GM12878 (cell line): ENCODE measurements at regions not wholly inside any gene's neighbourhood (a gene's known extent, or its start where the extent isn't known, plus 50 kb on each side); places are given as distances from the start of the nearest gene placed in this dataset.

Experiments used
- ATAC-seq: fragments of 200-7000 bp; cut with Tn5 transposase; 3 replicates; pipeline ENCODE4 v1.9.1; 2020; ENCODE audit warnings: mild to moderate bottlenecking, moderate library complexity
- BruUV-seq: library from RNA; stranded (reverse); fragments of 400-500 nt; replicated peaks from 2 replicates; lab custom pipeline; 2021; lab: Mats Ljungman, UMichigan
- CTCF ChIA-PET: fragments of 300-600 bp; sonication (Branson Sonifier 250); formaldehyde crosslinking; extraction: SDS; loops from one replicate; lab custom pipeline; 2021; ENCODE audit warnings: inconsistent platforms; lab: Yijun Ruan, JAX
- POLR2A ChIA-PET: fragments of 350-600 bp; formaldehyde crosslinking; extraction: SDS; loops from one replicate; lab custom pipeline; 2021; ENCODE audit warnings: inconsistent platforms; lab: Charles Lee
- RAD21 ChIA-PET: fragments of 300-600 bp; sonication (Branson Sonifier 250); formaldehyde crosslinking; loops from one replicate; lab custom pipeline; 2023; ENCODE audit warnings: antibody characterized with exemption; ENCODE audit not compliant: unreplicated experiment; lab: Charles Lee
- SMC1A ChIA-PET: fragments of 300-600 bp; sonication (Branson Sonifier 250); formaldehyde crosslinking; loops from one replicate; lab custom pipeline; 2023; ENCODE audit not compliant: unreplicated experiment, uncharacterized antibody; lab: Charles Lee
- DNase-seq: peaks from one replicate; pipeline ENCODE4 v3.0.0-alpha.2; 2011; ENCODE audit warnings: low read depth, low spot score
- FAIRE-seq: peaks from 3 replicates; lab custom pipeline; 2011; peaks lifted over from hg19 to GRCh38; lab: Jason Lieb, UNC
- H2AFZ ChIP-seq: 2 replicates; pipeline ENCODE4 v1.6.0; 2011; ENCODE audit warnings: low read depth, low read length, control low read depth; ENCODE audit not compliant: control insufficient read depth
- H3K27ac ChIP-seq: 2 replicates; pipeline ENCODE4 v1.5.1; 2011; ENCODE audit warnings: control low read depth; ENCODE audit not compliant: control insufficient read depth, insufficient read depth
- H3K27me3 ChIP-seq, 2 experiments: replicated peaks in 1 of 2; 2 replicates each; pipeline versions ENCODE4 v1.6.0 to v1.6.1; 2011; ENCODE audit warnings: low read length in 1 of 2; ENCODE audit not compliant: control insufficient read depth in 2 of 2, insufficient read depth in 2 of 2
- H3K36me3 ChIP-seq, 2 experiments: 2 replicates each; pipeline ENCODE4 v1.5.1; 2011; ENCODE audit warnings: low read length in 1 of 2; ENCODE audit not compliant: control insufficient read depth in 2 of 2, insufficient read depth in 2 of 2
- H3K4me1 ChIP-seq: 2 replicates; pipeline ENCODE4 v1.6.1; 2011; ENCODE audit warnings: mild to moderate bottlenecking, low read length, moderate library complexity, mixed read lengths; ENCODE audit not compliant: control insufficient read depth, insufficient read depth
- H3K4me2 ChIP-seq: 2 replicates; pipeline ENCODE4 v1.6.0; 2011; ENCODE audit warnings: control low read depth; ENCODE audit not compliant: control insufficient read depth, insufficient read depth
- H3K4me3 ChIP-seq: fragments of 200-600 bp; sonication (generic); 2 replicates; pipeline ENCODE4 v1.5.1; 2016
- H3K79me2 ChIP-seq: 2 replicates; pipeline ENCODE4 v1.6.0; 2011; ENCODE audit warnings: low read length; ENCODE audit not compliant: control insufficient read depth, insufficient read depth
- H3K9ac ChIP-seq: 2 replicates; pipeline ENCODE4 v1.8.0; 2011; ENCODE audit warnings: low read length, control low read depth, mixed read lengths; ENCODE audit not compliant: control insufficient read depth, insufficient read depth
- H3K9me3 ChIP-seq: replicated peaks from 3 replicates; pipeline ENCODE4 v1.5.1; 2011; ENCODE audit warnings: mild to moderate bottlenecking, low read length; ENCODE audit not compliant: control insufficient read depth, insufficient read depth
- H4K20me1 ChIP-seq: 2 replicates; pipeline ENCODE4 v1.6.0; 2011; ENCODE audit not compliant: control insufficient read depth, insufficient read depth
- NFIC ChIP-seq: IDR thresholded peaks from 2 replicates; pipeline ENCODE4 v1.6.1; 2012; ENCODE audit warnings: low read depth, mild to moderate bottlenecking, inconsistent platforms, low read length, moderate library complexity
- WGBS: methylation state at CpG from one replicate; pipeline ENCODE4 v1.1.6; 2016; ENCODE audit warnings: low lambda C conversion rate; ENCODE audit not compliant: insufficient replicate concordance, insufficient coverage; ENCODE audit errors: missing lambda C conversion rate; 5-methylcytosine and 5-hydroxymethylcytosine counted together
- in situ Hi-C: fragments of 300-500 bp; cut with MboI; formaldehyde crosslinking; loops from 9 replicates; pipeline ENCODE4 v1.14.3; 2018; ENCODE audit warnings: mixed read lengths
- intact Hi-C: fragments of 100-400 bp; cut with micrococcal nuclease; formaldehyde crosslinking; loops from one replicate; pipeline ENCODE4 v1.14.2; 2022; ENCODE audit not compliant: unreplicated experiment
- TF ChIP-seq, protein P1 (sequence below): fragments of 450-650 bp; IDR thresholded peaks from 2 replicates; pipeline ENCODE4 v1.6.1; 2017; ENCODE audit warnings: mild to moderate bottlenecking, moderate library complexity

DNA sequence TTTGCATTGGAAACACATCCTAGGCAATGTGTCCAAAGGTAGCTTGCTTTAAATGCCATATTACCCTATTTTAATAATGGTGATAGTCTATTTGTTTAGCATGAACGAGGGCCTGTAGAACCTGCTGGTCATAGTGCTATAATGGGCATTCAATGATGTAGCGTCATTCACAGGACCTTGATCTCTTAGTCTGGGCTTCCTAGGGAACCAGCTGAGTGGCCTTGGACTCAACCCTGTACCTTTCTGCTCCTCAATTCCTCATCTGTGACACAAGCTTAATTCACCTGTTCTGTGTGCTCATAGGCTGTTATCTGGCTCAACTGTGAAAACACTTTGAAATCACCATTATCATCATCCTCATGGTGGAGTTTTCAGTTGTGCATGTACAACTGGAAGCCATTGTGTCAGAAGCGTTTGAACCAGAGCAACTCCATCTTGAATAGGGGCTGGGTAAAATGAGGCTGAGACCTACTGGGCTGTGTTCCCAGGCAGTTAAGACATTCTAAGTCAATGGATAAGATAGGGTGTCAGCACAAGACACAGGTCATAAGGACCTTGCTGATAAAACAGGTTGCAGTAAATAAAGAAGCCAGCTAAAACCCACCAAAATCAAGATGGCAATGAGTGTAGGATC lies 346.8 kb upstream of the KLF3 start:
- TF ChIP-seq, protein P1, sequence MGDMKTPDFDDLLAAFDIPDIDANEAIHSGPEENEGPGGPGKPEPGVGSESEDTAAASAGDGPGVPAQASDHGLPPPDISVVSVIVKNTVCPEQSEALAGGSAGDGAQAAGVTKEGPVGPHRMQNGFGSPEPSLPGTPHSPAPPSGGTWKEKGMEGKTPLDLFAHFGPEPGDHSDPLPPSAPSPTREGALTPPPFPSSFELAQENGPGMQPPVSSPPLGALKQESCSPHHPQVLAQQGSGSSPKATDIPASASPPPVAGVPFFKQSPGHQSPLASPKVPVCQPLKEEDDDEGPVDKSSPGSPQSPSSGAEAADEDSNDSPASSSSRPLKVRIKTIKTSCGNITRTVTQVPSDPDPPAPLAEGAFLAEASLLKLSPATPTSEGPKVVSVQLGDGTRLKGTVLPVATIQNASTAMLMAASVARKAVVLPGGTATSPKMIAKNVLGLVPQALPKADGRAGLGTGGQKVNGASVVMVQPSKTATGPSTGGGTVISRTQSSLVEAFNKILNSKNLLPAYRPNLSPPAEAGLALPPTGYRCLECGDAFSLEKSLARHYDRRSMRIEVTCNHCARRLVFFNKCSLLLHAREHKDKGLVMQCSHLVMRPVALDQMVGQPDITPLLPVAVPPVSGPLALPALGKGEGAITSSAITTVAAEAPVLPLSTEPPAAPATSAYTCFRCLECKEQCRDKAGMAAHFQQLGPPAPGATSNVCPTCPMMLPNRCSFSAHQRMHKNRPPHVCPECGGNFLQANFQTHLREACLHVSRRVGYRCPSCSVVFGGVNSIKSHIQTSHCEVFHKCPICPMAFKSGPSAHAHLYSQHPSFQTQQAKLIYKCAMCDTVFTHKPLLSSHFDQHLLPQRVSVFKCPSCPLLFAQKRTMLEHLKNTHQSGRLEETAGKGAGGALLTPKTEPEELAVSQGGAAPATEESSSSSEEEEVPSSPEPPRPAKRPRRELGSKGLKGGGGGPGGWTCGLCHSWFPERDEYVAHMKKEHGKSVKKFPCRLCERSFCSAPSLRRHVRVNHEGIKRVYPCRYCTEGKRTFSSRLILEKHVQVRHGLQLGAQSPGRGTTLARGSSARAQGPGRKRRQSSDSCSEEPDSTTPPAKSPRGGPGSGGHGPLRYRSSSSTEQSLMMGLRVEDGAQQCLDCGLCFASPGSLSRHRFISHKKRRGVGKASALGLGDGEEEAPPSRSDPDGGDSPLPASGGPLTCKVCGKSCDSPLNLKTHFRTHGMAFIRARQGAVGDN, result peak; percentile 35; the same call in 1 of the 2 replicates
- no peak for TF ChIP-seq NFIC
- TF ChIP-seq, all 136 proteins: peak for 1
- no TSS peak for BruUV-seq

More for the DNA sequence above, 346.8 kb upstream of the KLF3 start:
- DNase-seq (no peak), FAIRE-seq (no peak), ATAC-seq (no peak)
- Histone ChIP-seq H3K9me3 (no peaks in the 10 kb centered on the region), H3K4me1 (peaks cover 38% of the 10 kb centered on the region), H3K27me3 (no peaks in the 10 kb centered on the region), H3K27ac (no peak overlapping the region), H4K20me1 (no peaks in the 10 kb centered on the region), H3K9ac (no peak overlapping the region), H3K4me3 (no peak overlapping the region), H3K79me2 (no peaks in the 10 kb centered on the region), H2AFZ (no peak overlapping the region), H3K36me3 (no peaks in the 10 kb centered on the region), H3K4me2 (no peak overlapping the region)
- 99% methylated on average over 3 of the region's 3 CpGs for WGBS
- ChIA-PET POLR2A (no interaction called here), RAD21 (interaction anchor here (0.7 to 5.9 kb wide), 6 partner anchors 138 to 358 kb away, joined by 3 to 102 read pairs (median 4); no protein-coding TSS in a partner anchor), SMC1A (interaction anchor here (0.6 to 5.5 kb wide), 9 partner anchors 8 to 239 kb away, joined by 3 to 94 read pairs (median 3); no protein-coding TSS in a partner anchor), CTCF (interaction anchor here (0.6 to 4.8 kb wide), 6 partner anchors 133 to 1665 kb away, joined by 3 to 27 read pairs (median 4); no protein-coding TSS in a partner anchor)
- intact Hi-C loops (loop anchor here (5.0 to 10.0 kb wide), 2 partner anchors 205 to 422 kb away; partner anchors contain the start of gene TBC1D1), in situ Hi-C loops (loop anchor here (5.0 to 25.0 kb wide), 4 partner anchors 135 to 545 kb away; partner anchors contain the start of genes FAM114A1 and TLR6)
